HG02763 (cell line): ENCODE measurements at regions not wholly inside any gene's neighbourhood (a gene's known extent, or its start where the extent isn't known, plus 50 kb on each side); places are given as distances from the start of the nearest gene placed in this dataset.
"Not testable (repeated sequence)": the region's sequence is repeated elsewhere in the genome, so short reads cannot be mapped to it uniquely, and the experiment has no call there.

Experiments
- ATAC-seq: cut with Tn5 transposase; IDR thresholded peaks from one replicate; pipeline ENCODE4 v1.9.1; 2021; ENCODE audit warnings: mild to moderate bottlenecking, moderate library complexity; ENCODE audit not compliant: unreplicated experiment

GRCh38 chr7:13628239-13629001 is 361.0 kb downstream of the ETV1 start:
- ATAC-seq, result no peak

DNA sequence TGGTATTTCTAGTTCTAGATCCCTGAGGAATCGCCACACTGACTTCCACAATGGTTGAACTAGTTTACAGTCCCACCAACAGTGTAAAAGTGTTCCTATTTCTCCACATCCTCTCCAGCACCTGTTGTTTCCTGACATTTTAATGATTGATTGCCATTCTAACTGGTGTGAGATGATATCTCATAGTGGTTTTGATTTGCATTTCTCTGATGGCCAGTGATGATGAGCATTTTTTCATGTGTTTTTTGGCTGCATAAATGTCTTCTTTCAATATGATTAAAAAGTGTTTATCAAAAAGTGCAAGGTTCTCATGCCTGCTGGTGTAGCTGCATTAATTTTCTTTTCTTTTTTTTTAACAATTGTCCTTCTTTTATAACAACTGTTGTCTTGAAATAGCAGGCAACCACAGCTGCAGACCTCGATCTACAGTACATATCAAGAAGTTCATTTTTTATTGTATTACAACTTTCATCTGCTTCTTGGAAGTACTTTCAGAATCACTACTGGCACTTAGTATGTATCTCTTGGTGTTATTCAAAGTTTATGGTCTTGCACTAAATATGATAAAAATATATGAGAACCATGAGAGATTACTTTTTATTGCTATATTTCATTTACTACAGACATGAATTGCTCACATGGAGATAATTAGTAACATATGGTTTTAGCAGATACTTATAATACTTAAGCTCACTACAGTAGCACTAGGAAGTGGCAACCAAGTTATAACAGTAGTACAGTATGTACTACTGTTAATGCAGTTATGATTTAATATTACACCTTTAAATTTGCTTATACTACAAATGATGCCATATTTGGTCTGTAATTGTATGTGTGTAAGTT is 358.0 kb downstream of the ETV1 start:
- ATAC-seq, result not testable (repeated sequence)

DNA sequence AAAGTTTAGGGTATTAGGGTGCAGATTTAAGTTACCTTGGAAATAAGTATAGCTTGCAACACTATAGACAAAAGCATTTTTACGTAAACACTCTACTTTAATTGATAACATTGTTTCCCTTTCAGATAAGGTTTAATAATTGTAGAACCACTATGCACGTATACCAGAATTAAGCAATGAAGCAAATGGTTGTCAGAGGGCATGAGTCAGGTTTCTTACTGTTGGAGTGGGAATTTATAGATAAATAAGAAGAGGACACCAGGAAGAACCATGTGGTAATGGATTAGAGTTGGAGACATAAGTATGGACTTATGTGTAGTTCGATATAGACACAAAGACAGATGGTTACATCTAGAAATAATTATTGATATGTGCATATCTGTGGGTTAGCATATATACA is 355.6 kb downstream of the ETV1 start:
- ATAC-seq, result no peak

- ATAC-seq, result no peak
Observed at GRCh38 chr7:13639396-13639795, 350.1 kb downstream of the ETV1 start.

DNA sequence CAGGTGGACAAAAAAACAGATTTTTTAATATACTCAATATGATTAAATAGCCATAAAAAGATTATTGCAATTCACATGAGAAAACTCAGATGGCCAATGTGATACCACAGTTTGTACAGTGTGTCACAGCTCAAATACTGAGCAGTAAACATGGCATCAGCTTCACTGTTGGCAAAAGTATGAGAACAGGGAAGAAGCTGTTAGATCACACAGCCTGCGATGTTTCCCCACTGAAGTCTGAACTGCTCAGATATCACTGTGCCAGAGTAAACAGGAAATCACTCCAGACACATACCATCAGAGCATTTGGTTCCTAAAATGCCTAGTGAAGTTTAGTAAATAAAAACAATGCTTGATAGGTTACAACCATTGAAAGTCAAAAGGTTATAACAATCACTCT is 347.8 kb downstream of the ETV1 start:
- ATAC-seq, result no peak

- no peak for ATAC-seq
Observed at GRCh38 chr7:13651167-13651566, 338.3 kb downstream of the ETV1 start.

GRCh38 chr7:13656330-13656729 is 333.1 kb downstream of the ETV1 start:
- ATAC-seq, result no peak

GRCh38 chr7:13673290-13673689 is 316.2 kb downstream of the ETV1 start:
- ATAC-seq, result no peak

- no peak for ATAC-seq
Observed at GRCh38 chr7:13682626-13683025, 306.8 kb downstream of the ETV1 start.

- ATAC-seq, result no peak
Observed at GRCh38 chr7:13687500-13687899, 302.0 kb downstream of the ETV1 start.

DNA sequence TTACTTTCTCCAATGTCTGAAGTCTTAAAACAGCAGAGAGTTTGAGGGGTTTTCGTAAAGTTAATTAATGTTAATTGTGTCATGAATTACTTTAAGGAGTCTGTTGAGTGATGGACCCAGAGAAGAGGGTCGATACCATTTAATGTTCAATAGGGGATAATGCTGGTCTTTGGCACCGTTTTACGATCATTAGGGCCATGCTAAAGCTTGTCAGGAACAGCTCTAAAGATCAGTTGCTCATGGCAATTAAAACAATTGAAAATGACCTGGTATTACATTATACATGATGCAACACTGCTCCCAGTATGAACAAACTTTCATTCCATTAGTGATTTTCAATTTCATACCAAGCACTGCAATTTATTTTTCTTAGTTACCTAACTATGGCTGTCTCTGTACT is 296.9 kb downstream of the ETV1 start:
- no peak for ATAC-seq

GRCh38 chr7:13702251-13702650 is 287.2 kb downstream of the ETV1 start:
- no peak for ATAC-seq

DNA sequence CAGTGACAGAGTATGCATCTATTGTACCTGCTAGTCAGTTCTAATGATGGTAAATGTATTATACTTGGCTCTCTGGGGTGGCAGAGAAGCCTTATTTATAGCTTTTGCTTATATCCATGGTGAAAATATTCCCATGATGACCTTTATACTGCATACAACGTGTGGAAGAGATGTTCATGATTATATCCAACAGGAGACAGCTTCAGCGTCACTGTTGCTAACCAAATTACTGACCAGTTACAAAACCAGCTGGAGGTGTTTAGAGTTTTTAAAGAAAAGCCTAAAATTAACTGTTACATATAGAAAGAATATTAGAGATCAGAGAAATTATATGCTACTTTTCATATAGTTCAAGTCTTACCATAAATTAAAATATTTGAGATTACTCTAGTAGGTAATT is 280.8 kb downstream of the ETV1 start:
- no peak for ATAC-seq

- no peak for ATAC-seq
Observed at GRCh38 chr7:13713092-13713491, 276.4 kb downstream of the ETV1 start.

DNA sequence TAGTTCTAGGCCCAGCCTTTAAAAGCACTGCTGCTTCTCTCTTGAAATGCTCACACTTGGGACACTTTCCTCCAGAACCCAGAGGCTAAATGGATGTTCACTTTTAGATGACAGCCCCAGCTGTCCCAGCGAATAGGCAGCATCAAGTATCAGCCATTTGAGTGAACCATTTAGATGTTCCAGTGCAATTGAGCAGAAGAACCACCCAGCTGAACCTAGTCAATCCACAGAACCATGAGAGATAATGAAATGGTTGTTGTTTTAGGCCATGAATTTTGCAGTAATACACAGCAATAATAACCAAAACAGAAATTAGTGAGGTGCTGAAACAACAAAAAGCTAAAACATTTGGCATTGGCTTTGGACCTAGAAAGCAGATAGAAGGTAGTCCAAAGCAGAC is 273.9 kb downstream of the ETV1 start:
- ATAC-seq, result no peak

- no peak for ATAC-seq
Observed at GRCh38 chr7:13717031-13717430, 272.4 kb downstream of the ETV1 start.

DNA sequence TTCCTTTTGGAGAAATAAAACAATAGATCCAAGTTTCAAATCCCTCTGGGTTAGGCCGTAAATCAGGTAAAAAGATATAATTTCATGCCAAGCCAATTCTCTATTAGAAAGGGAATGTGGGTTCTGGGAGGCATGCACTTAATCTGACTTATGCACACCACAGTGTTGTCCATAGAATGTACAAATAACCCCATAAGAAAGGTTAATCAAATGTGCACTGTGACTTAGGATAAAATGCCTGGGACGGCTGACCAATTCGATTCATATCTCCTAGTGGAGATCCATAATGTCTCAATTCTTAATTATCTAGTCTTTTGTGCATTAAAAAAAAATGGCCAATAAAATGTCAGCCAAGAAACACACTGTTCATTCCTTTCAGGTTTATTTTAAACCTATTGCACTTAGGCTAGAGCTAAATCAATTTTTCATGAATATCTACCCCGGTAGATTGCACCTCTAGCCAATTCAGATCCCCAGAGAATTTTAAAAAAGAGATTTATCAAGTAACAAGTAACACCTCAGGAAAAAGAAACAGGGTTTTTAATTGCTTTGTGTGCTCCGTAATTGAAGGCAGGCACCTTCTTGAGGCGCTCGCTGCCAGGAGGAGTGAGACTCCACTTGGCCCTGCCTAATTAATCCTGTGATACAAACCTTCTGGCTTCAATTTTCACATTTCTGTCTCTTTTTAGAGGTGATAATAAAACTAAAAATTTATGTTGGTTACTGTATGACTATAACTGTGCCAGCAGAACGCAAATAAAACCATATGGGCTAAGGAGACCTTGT is 265.1 kb downstream of the ETV1 start:
- ATAC-seq, result no peak

GRCh38 chr7:13724977-13725566 is 264.4 kb downstream of the ETV1 start:
- ATAC-seq, result no peak

- ATAC-seq, result no peak
Observed at GRCh38 chr7:13725591-13725990, 263.9 kb downstream of the ETV1 start.

GRCh38 chr7:13727279-13727678 is 262.2 kb downstream of the ETV1 start:
- ATAC-seq, result no peak

DNA sequence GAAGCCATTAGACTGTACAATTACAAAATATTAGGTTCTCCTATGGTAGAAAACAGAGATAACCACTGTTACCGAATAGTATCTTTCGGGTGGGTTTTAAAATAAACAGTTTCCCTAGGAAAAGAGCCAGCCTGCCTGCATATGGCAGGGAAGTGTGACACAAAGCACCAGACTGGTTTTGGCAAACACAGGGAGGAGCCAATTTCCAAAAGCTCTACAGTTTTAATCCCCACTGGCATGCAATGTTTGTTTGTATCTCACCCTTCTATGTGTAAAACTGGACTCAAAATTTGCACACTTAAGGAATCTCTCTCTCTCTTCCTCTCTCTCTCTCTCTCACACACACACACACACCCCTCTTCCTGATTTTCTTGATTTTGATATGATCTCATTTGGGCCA is 261.7 kb downstream of the ETV1 start:
- ATAC-seq, result no peak
